A549 (cell line): ENCODE measurements at regions not wholly inside any gene's neighbourhood (a gene's known extent, or its start where the extent isn't known, plus 50 kb on each side); places are given as distances from the start of the nearest gene placed in this dataset.

ENCODE experiments used
- CHD4 ChIP-seq: fragments of 200-600 bp; sonication (generic); IDR thresholded peaks from 2 replicates; pipeline ENCODE4 v1.6.1; 2016; ENCODE audit warnings: antibody characterized with exemption, mild to moderate bottlenecking, borderline replicate concordance
- CTCF ChIP-seq: fragments of >200 bp; sonication (Bioruptor Twin); formaldehyde crosslinking; IDR thresholded peaks from 3 replicates; pipeline ENCODE4 v1.5.1; 2016
- JUN ChIP-seq, 2 experiments: fragments of >200 bp; sonication (Bioruptor Twin); formaldehyde crosslinking; IDR thresholded peaks; 2 replicates in 1 of 2; 3 replicates in 1 of 2; pipeline ENCODE4 v1.6.1; 2016 to 2017
- JUNB ChIP-seq: fragments of >200 bp; sonication (Bioruptor Twin); formaldehyde crosslinking; IDR thresholded peaks from 2 replicates; pipeline ENCODE4 v1.6.1; 2016
- KDM1A ChIP-seq: fragments of 200-600 bp; sonication (generic); IDR thresholded peaks from 2 replicates; pipeline ENCODE4 v1.6.1; 2016; ENCODE audit warnings: low read depth, mild to moderate bottlenecking
- KDM5A ChIP-seq: fragments of 200-600 bp; sonication (generic); IDR thresholded peaks from 2 replicates; pipeline ENCODE4 v1.6.1; 2016; ENCODE audit warnings: antibody characterized with exemption, mild to moderate bottlenecking
- NR3C1 ChIP-seq: fragments of >200 bp; sonication (Bioruptor Twin); formaldehyde crosslinking; IDR thresholded peaks from 3 replicates; pipeline ENCODE4 v1.6.1; 2017
- POLR2A ChIP-seq: IDR thresholded peaks from 2 replicates; pipeline ENCODE4 v1.6.1; 2012; ENCODE audit warnings: mild to moderate bottlenecking, low read length
- RAD21 ChIP-seq, 2 experiments: fragments of >200 bp in 1 of 2; sonication (Bioruptor Twin) in 1 of 2; formaldehyde crosslinking in 1 of 2; IDR thresholded peaks in 1 of 2; conservative IDR thresholded peaks in 1 of 2; 2 replicates in 1 of 2; 3 replicates in 1 of 2; pipeline ENCODE4 v1.6.1; 2012 to 2018; ENCODE audit warnings: inconsistent platforms in 1 of 2
- SMC3 ChIP-seq: fragments of >200 bp; sonication (Bioruptor Twin); formaldehyde crosslinking; IDR thresholded peaks from 3 replicates; pipeline ENCODE4 v1.6.1; 2018; ENCODE audit warnings: inconsistent platforms
- ZFP36 ChIP-seq: fragments of 450-650 bp; IDR thresholded peaks from 2 replicates; pipeline ENCODE4 v1.6.1; 2014; ENCODE audit warnings: borderline replicate concordance; ENCODE audit not compliant: partially characterized antibody

DNA sequence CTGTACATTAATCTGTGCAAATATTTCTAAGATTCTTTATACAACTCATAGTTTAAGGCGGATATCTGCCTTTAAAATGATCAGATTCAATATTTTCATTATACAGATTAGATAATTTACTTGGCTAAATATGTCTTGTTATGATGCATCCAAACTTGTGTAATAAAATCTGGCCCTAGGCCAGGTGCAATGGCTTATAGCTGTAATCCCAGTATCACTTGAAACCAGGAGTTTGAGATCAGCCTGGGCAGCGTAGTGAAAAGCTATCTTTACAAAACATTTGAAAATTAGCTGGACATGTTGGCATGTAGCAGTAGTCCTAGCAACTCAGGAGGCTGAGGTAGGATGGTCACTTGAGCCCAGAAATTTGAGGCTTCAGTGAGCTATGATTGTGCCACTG lies 2002.2 kb upstream of the ACO1 start:
- no peak for TF ChIP-seq KDM5A
- TF ChIP-seq ZFP36, result no peak
- TF ChIP-seq CTCF, result no peak
- TF ChIP-seq POLR2A, result no peak
- TF ChIP-seq KDM1A, result no peak
- no peak for TF ChIP-seq NR3C1
- no peak for TF ChIP-seq CHD4
- TF ChIP-seq JUNB, result no peak
- no peak for TF ChIP-seq RAD21 (conservative IDR thresholded peaks at IDR 0.05 in 1 of 2, IDR thresholded peaks at IDR 0.05 in 1 of 2)
- TF ChIP-seq SMC3, result no peak
- TF ChIP-seq JUN (IDR thresholded peaks at IDR 0.05), result no peak
